Progenitor cell of endocrine pancreas (in vitro differentiated cells): ENCODE measurements at regions not wholly inside any gene's neighbourhood (a gene's known extent, or its start where the extent isn't known, plus 50 kb on each side); places are given as distances from the start of the nearest gene placed in this dataset.

ENCODE experiments used
- DNase-seq: peaks from one replicate; pipeline ENCODE4 v3.0.0; 2021; ENCODE audit warnings: low spot score; ENCODE audit not compliant: unreplicated experiment
- H3K27ac Mint-ChIP-seq: 2 replicates; pipeline ENCODE4 v1.8.0; 2021; ENCODE audit warnings: mild to moderate bottlenecking, moderate library complexity, mixed read lengths
- H3K27me3 Mint-ChIP-seq: 2 replicates; pipeline ENCODE4 v1.8.0; 2021; ENCODE audit warnings: mixed read lengths
- H3K36me3 Mint-ChIP-seq: 2 replicates; pipeline ENCODE4 v1.8.0; 2022; ENCODE audit warnings: mixed read lengths; ENCODE audit not compliant: insufficient read depth
- H3K4me1 Mint-ChIP-seq: 2 replicates; pipeline ENCODE4 v1.8.0; 2021; ENCODE audit warnings: low read depth, mixed read lengths
- H3K4me3 Mint-ChIP-seq: 2 replicates; pipeline ENCODE4 v1.8.0; 2021; ENCODE audit warnings: low read depth, mild to moderate bottlenecking, moderate library complexity, mixed read lengths
- H3K9me3 Mint-ChIP-seq: 2 replicates; pipeline ENCODE4 v1.8.0; 2021; ENCODE audit warnings: low read depth, mixed read lengths
- CTCF ChIP-seq: fragments of 200-600 bp; sonication (generic); IDR thresholded peaks from one replicate; pipeline ENCODE4 v1.5.0; 2021; ENCODE audit warnings: antibody characterized with exemption, mild to moderate bottlenecking; ENCODE audit not compliant: unreplicated experiment

GRCh38 chr5:81817980-81818379 is 67.1 kb upstream of the SSBP2 start:
- peaks cover 2% of the 10 kb centered on the region for H3K36me3 Mint-ChIP-seq
- H3K9me3 Mint-ChIP-seq, result no peaks in the 10 kb centered on the region
- no peak overlapping the region for H3K27ac Mint-ChIP-seq
- H3K4me1 Mint-ChIP-seq, result peaks cover 10% of the 10 kb centered on the region
- H3K27me3 Mint-ChIP-seq, result peaks cover 5% of the 10 kb centered on the region
- TF ChIP-seq CTCF, result no peak
- no peak for DNase-seq
- no peak overlapping the region for H3K4me3 Mint-ChIP-seq

- Mint-ChIP-seq H3K4me3 (no peak overlapping the region), H3K9me3 (no peaks in the 10 kb centered on the region), H3K36me3 (peaks cover 2% of the 10 kb centered on the region), H3K4me1 (peaks cover 10% of the 10 kb centered on the region), H3K27ac (no peak overlapping the region), H3K27me3 (peaks cover 5% of the 10 kb centered on the region)
- TF ChIP-seq CTCF, result no peak
- no peak for DNase-seq
These were observed 66.2 kb upstream of the SSBP2 start for GRCh38 chr5:81817086-81817485.

GRCh38 chr5:81815321-81815720 is 64.4 kb upstream of the SSBP2 start:
- no peak overlapping the region for H3K27ac Mint-ChIP-seq
- H3K27me3 Mint-ChIP-seq, result peaks cover 5% of the 10 kb centered on the region
- peaks cover 8% of the 10 kb centered on the region for H3K4me1 Mint-ChIP-seq
- TF ChIP-seq CTCF, result no peak
- H3K9me3 Mint-ChIP-seq, result no peaks in the 10 kb centered on the region
- no peak overlapping the region for H3K4me3 Mint-ChIP-seq
- no peak for DNase-seq
- no peaks in the 10 kb centered on the region for H3K36me3 Mint-ChIP-seq

- H3K36me3 Mint-ChIP-seq, result peaks cover 4% of the 10 kb centered on the region
- H3K27me3 Mint-ChIP-seq, result no peaks in the 10 kb centered on the region
- TF ChIP-seq CTCF, result no peak
- no peak for DNase-seq
- no peak overlapping the region for H3K27ac Mint-ChIP-seq
- no peak overlapping the region for H3K4me3 Mint-ChIP-seq
- H3K4me1 Mint-ChIP-seq, result no peaks in the 10 kb centered on the region
- H3K9me3 Mint-ChIP-seq, result peaks cover 30% of the 10 kb centered on the region
These were observed 57.2 kb upstream of the SSBP2 start for GRCh38 chr5:81808106-81808505.

- Mint-ChIP-seq H3K4me3 (no peak overlapping the region), H3K4me1 (no peaks in the 10 kb centered on the region), H3K9me3 (peaks cover 30% of the 10 kb centered on the region), H3K27me3 (no peaks in the 10 kb centered on the region), H3K27ac (no peak overlapping the region), H3K36me3 (peaks cover 4% of the 10 kb centered on the region)
- no peak for DNase-seq
- TF ChIP-seq CTCF, result no peak
These were observed 54.2 kb upstream of the SSBP2 start for GRCh38 chr5:81805086-81805485.
